ENCODE measurements at regions not wholly inside any gene's neighbourhood (a gene's known extent, or its start where the extent isn't known, plus 50 kb on each side); places are given as distances from the start of the nearest gene placed in this dataset.

GRCh38 chr1:14339288-14339687 is 259.2 kb upstream of the KAZN start:
- TF ChIP-seq CTCF (IDR thresholded peaks at IDR 0.05) (no peak), POLR2A (IDR thresholded peaks at IDR 0.05) (no peak)
